ENCODE measurements at regions not wholly inside any gene's neighbourhood (a gene's known extent, or its start where the extent isn't known, plus 50 kb on each side); places are given as distances from the start of the nearest gene placed in this dataset.

- Histone ChIP-seq H4K20me1 (ENCODE audit: insufficient read depth, low read length, poor library complexity, severe bottlenecking) (no peaks in the 10 kb centered on the region), H3K79me2 (ENCODE audit: insufficient read depth, low read length) (no peaks in the 10 kb centered on the region), H3K4me1 (ENCODE audit: insufficient read depth, low read length, poor library complexity, severe bottlenecking) (no peaks in the 10 kb centered on the region), H3K9me2 (replicated peaks; ENCODE audit: low read depth, low read length) (no peaks in the 10 kb centered on the region), H3K4me3 (ENCODE audit: low read length, poor library complexity, severe bottlenecking) (no peak overlapping the region), H3K27me3 (ENCODE audit: insufficient read depth, low read length, poor library complexity, severe bottlenecking) (no peaks in the 10 kb centered on the region), H2AFZ (ENCODE audit: low read length) (no peak overlapping the region), H3K36me3 (ENCODE audit: insufficient read depth, low read length) (no peaks in the 10 kb centered on the region), H3K9ac (ENCODE audit: low read depth, low read length, poor library complexity, severe bottlenecking) (no peak overlapping the region), H3K4me2 (ENCODE audit: low read depth, low read length, poor library complexity, severe bottlenecking) (no peak overlapping the region), H3K9me3 (ENCODE audit: insufficient read depth, low read depth, low read length) (no peaks in the 10 kb centered on the region), H3F3A (ENCODE audit: low read depth) (no peaks in the 10 kb centered on the region)
- TF ChIP-seq EZH2phosphoT487 (IDR thresholded peaks at IDR 0.05; ENCODE audit: borderline replicate concordance) = no peak
- no peak for TF ChIP-seq CTCF (conservative IDR thresholded peaks at IDR 0.05; ENCODE audit: low read length)
These were observed 461.8 kb upstream of the SOX9 start for GRCh38 chr17:71658996-71659395.

GRCh38 chr17:71664861-71665260 is 456.0 kb upstream of the SOX9 start:
- Histone ChIP-seq H3K4me3 (ENCODE audit: low read length, poor library complexity, severe bottlenecking) (no peak overlapping the region), H3K79me2 (ENCODE audit: insufficient read depth, low read length) (no peaks in the 10 kb centered on the region), H3K4me2 (ENCODE audit: low read depth, low read length, poor library complexity, severe bottlenecking) (no peak overlapping the region), H3K4me1 (ENCODE audit: insufficient read depth, low read length, poor library complexity, severe bottlenecking) (no peaks in the 10 kb centered on the region), H3K9ac (ENCODE audit: low read depth, low read length, poor library complexity, severe bottlenecking) (no peak overlapping the region), H3K9me3 (ENCODE audit: insufficient read depth, low read depth, low read length) (peaks cover 4% of the 10 kb centered on the region; the same call in 1 of the 2 replicates), H2AFZ (ENCODE audit: low read length) (no peak overlapping the region), H3F3A (ENCODE audit: low read depth) (no peaks in the 10 kb centered on the region), H4K20me1 (ENCODE audit: insufficient read depth, low read length, poor library complexity, severe bottlenecking) (no peaks in the 10 kb centered on the region), H3K9me2 (replicated peaks; ENCODE audit: low read depth, low read length) (no peaks in the 10 kb centered on the region), H3K36me3 (ENCODE audit: insufficient read depth, low read length) (no peaks in the 10 kb centered on the region), H3K27me3 (ENCODE audit: insufficient read depth, low read length, poor library complexity, severe bottlenecking) (no peaks in the 10 kb centered on the region)
- TF ChIP-seq CTCF (conservative IDR thresholded peaks at IDR 0.05; ENCODE audit: low read length) = no peak
- no peak for TF ChIP-seq EZH2phosphoT487 (IDR thresholded peaks at IDR 0.05; ENCODE audit: borderline replicate concordance)

- Histone ChIP-seq H3F3A (ENCODE audit: low read depth) (no peaks in the 10 kb centered on the region), H3K9ac (ENCODE audit: low read depth, low read length, poor library complexity, severe bottlenecking) (no peak overlapping the region), H3K4me1 (ENCODE audit: insufficient read depth, low read length, poor library complexity, severe bottlenecking) (no peaks in the 10 kb centered on the region), H3K4me3 (ENCODE audit: low read length, poor library complexity, severe bottlenecking) (no peak overlapping the region), H3K27me3 (ENCODE audit: insufficient read depth, low read length, poor library complexity, severe bottlenecking) (no peaks in the 10 kb centered on the region), H4K20me1 (ENCODE audit: insufficient read depth, low read length, poor library complexity, severe bottlenecking) (no peaks in the 10 kb centered on the region), H2AFZ (ENCODE audit: low read length) (no peak overlapping the region), H3K79me2 (ENCODE audit: insufficient read depth, low read length) (no peaks in the 10 kb centered on the region), H3K9me2 (replicated peaks; ENCODE audit: low read depth, low read length) (no peaks in the 10 kb centered on the region), H3K9me3 (ENCODE audit: insufficient read depth, low read depth, low read length) (peaks cover 4% of the 10 kb centered on the region; the same call in 1 of the 2 replicates), H3K4me2 (ENCODE audit: low read depth, low read length, poor library complexity, severe bottlenecking) (no peak overlapping the region), H3K36me3 (ENCODE audit: insufficient read depth, low read length) (no peaks in the 10 kb centered on the region)
- TF ChIP-seq EZH2phosphoT487 (IDR thresholded peaks at IDR 0.05; ENCODE audit: borderline replicate concordance) (no peak), CTCF (conservative IDR thresholded peaks at IDR 0.05; ENCODE audit: low read length) (no peak)
These were observed 454.8 kb upstream of the SOX9 start for GRCh38 chr17:71666047-71666446.

All from Loucy (cell line).